Ovary (tissue), 3 donors: ENCODE measurements at regions not wholly inside any gene's neighbourhood (a gene's known extent, or its start where the extent isn't known, plus 50 kb on each side); places are given as distances from the start of the nearest gene placed in this dataset.

Experiments used
- CTCF ChIP-seq, 3 donors: fragments of 450-650 bp in 2 of 3; fragments of 200-600 bp in 1 of 3; IDR thresholded peaks; one replicate each; pipeline versions ENCODE4 v1.5.1 to v1.8.0; 2016 to 2022; ENCODE audit warnings: antibody characterized with exemption in 3 of 3, mild to moderate bottlenecking in 1 of 3
- POLR2A ChIP-seq: fragments of 450-650 bp; IDR thresholded peaks from one replicate; pipeline ENCODE4 v1.6.1; 2017; ENCODE audit warnings: antibody characterized with exemption, mild to moderate bottlenecking, moderate library complexity
- donor health status: DM: no; HTN: no; CAD: no.

GRCh38 chr5:56735849-56736641 lies 79.3 kb upstream of the MAP3K1 start:
- TF ChIP-seq CTCF (IDR thresholded peaks at IDR 0.05) (no peak), POLR2A (no peak)
